ENCODE measurements at regions not wholly inside any gene's neighbourhood (a gene's known extent, or its start where the extent isn't known, plus 50 kb on each side); places are given as distances from the start of the nearest gene placed in this dataset.

DNA sequence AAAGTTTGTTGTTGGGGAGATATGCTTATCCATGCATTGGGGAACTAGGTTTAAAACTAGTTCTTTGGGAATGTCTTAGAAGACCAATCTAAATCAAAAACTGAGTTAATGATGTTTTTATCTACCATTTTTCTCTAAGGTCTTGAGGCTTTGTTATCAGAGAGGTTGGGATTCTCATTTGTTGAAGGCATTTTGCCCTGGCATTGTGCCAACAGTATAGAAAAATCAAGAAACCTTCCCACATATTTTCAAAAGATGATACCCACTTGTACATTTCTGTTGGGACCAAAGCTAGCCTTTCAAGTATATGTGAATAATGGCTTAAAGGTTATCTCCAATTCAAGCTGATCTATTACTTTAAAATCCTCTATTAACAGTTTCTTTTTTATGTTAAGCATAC, 419.8 kb upstream of the KIF2A start:
- TF ChIP-seq, protein P1, sequence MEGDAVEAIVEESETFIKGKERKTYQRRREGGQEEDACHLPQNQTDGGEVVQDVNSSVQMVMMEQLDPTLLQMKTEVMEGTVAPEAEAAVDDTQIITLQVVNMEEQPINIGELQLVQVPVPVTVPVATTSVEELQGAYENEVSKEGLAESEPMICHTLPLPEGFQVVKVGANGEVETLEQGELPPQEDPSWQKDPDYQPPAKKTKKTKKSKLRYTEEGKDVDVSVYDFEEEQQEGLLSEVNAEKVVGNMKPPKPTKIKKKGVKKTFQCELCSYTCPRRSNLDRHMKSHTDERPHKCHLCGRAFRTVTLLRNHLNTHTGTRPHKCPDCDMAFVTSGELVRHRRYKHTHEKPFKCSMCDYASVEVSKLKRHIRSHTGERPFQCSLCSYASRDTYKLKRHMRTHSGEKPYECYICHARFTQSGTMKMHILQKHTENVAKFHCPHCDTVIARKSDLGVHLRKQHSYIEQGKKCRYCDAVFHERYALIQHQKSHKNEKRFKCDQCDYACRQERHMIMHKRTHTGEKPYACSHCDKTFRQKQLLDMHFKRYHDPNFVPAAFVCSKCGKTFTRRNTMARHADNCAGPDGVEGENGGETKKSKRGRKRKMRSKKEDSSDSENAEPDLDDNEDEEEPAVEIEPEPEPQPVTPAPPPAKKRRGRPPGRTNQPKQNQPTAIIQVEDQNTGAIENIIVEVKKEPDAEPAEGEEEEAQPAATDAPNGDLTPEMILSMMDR (IDR thresholded peaks at IDR 0.05; ENCODE audit: low read length, missing control alignments): no peak
- no peak for DNase-seq (ENCODE audit: low read depth)
- H3K4me3 ChIP-seq (replicated peaks; ENCODE audit: low read depth, low read length): no peak overlapping the region

DNA sequence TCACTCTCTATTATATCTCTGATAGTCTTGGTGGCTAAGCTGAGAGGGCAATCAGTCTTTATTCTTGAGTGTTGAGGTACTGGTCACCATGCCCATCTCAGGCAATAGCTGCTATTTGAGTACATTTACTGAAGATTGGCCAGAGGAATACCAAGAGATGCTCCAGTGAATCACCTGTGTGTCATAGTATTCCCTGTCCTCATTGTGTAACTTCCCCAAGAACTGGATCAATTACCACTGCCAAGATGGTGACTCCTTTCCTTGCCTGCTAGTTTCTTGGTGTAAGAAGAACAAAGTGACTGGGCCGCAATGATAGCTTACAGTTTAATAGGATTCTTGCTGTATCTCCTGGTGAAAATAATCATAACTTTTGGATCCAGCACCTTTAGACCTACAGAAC, 418.7 kb upstream of the KIF2A start:
- no peak overlapping the region for H3K4me3 ChIP-seq (replicated peaks; ENCODE audit: low read depth, low read length)
- TF ChIP-seq, protein P1 (IDR thresholded peaks at IDR 0.05; ENCODE audit: low read length, missing control alignments): no peak
- DNase-seq (ENCODE audit: low read depth): no peak

DNA sequence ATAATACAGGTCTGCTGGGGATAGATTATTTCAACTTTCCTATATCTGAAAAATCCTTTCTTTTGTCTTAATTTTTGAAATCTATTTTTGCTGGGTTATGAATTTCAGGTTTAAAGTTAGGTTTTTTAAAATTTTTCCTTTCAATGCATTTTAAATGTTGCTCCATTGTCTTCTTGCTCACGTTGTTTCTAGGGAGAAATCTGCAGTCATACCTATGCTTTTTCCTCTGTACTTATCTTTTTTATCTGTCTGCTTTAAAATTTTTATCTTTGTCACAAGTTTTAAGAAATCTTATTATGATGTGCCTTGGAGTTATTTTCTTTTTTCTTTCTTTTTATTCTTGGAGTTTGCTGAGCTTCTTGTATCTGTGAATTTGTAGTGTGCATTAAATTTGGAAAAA, 412.0 kb upstream of the KIF2A start:
- H3K4me3 ChIP-seq (replicated peaks; ENCODE audit: low read depth, low read length): no peak overlapping the region
- TF ChIP-seq, protein P1 (IDR thresholded peaks at IDR 0.05; ENCODE audit: low read length, missing control alignments): no peak
- no peak for DNase-seq (ENCODE audit: low read depth)

DNA sequence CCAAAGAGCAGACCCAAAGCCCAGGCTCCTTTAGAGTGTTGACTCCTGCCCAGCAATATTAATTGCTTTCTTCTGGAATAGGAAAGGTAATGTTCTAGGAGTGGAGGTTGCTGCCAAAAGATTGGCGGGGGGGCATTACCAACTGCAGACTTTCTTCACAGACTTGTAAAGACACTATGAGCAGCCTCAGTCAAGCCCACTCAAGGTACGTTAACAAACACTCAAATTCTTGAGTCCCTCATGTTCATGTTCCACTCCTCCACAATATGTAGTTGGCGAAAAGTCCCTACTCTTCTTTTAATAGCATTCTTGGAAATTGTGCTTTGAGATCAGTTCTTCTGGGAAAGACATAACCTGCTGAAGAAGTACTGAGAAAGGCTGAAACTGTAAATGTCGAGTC, 409.2 kb upstream of the KIF2A start:
- no peak for DNase-seq (ENCODE audit: low read depth)
- TF ChIP-seq, protein P1 (IDR thresholded peaks at IDR 0.05; ENCODE audit: low read length, missing control alignments): no peak
- no peak overlapping the region for H3K4me3 ChIP-seq (replicated peaks; ENCODE audit: low read depth, low read length)

DNA sequence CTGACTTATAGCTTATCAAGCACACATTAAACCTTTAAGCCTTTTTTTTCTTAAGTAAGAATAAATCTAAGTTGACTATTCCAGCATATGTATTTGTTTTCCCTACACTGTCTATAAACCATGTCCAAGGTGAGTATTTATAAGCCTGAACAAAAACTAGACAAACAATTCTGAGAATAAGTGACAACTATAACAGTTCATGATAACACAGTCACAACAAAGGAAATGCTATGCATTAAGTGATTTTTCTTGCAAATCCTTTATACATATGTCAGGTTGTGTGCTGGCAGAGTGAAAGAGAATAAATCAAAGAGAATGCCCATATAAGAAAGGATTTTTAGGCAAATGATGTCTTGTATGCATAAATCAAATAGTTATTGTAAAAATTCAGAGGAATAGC, 408.8 kb upstream of the KIF2A start:
- TF ChIP-seq, protein P1 (IDR thresholded peaks at IDR 0.05; ENCODE audit: low read length, missing control alignments): no peak
- no peak for DNase-seq (ENCODE audit: low read depth)
- H3K4me3 ChIP-seq (replicated peaks; ENCODE audit: low read depth, low read length): no peak overlapping the region

DNA sequence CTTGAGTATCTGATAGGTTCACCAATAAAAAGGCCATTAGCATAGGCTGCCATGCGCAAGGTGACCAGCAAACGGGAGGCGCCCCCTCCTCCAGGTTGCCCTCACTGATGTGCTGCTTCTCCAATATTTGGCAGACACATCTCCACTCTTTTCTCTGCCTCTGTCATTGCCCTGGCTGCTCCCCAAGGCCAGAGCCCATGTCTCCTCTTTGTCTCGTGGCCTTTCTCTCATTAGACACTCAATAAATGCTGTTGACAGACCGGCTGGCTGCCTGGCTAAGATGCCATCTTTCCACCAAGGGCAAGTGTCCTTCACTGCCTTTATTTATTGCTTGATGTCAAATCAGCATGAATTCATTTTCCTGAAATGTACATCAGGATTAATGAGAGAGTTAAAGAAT, 404.0 kb upstream of the KIF2A start:
- H3K4me3 ChIP-seq (replicated peaks; ENCODE audit: low read depth, low read length): no peak overlapping the region
- DNase-seq (ENCODE audit: low read depth): no peak
- TF ChIP-seq, protein P1 (IDR thresholded peaks at IDR 0.05; ENCODE audit: low read length, missing control alignments): no peak

DNA sequence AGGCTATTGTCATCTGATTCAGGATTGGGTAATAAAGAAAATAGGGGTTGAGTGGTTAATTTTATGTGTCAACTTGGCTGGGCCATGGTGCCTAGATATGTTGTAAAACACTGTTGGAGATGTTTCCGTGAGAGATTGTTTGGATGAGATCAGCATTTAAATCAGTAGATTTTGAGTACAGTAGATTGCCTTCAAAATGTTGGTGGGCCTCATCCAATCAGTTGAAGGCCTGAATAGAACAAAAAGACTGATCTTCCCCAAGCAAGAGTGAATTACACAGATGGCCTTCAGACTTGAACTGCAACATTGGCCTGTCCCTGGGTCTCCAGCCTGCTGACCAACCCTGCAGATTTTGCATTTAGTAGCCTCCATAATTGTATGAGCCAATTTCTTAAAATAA, 401.3 kb upstream of the KIF2A start:
- no peak for DNase-seq (ENCODE audit: low read depth)
- TF ChIP-seq, protein P1 (IDR thresholded peaks at IDR 0.05; ENCODE audit: low read length, missing control alignments): no peak
- H3K4me3 ChIP-seq (replicated peaks; ENCODE audit: low read depth, low read length): no peak overlapping the region
